CD4-positive, alpha-beta T cell treated with Interleukin-4 for 4 hours (primary cell): ENCODE measurements at regions not wholly inside any gene's neighbourhood (a gene's known extent, or its start where the extent isn't known, plus 50 kb on each side); places are given as distances from the start of the nearest gene placed in this dataset.
A peak's percentile ranks its signal among the peaks of the same experiment; 100 is the strongest.

Source experiments
- DNase-seq: peaks from one replicate; pipeline ENCODE4 v3.0.0-alpha.2; 2020

GRCh38 chr10:123578721-123579120, 87.4 kb upstream of the GPR26 start:
- DNase-seq, result no peak

GRCh38 chr10:123579675-123580074, 86.5 kb upstream of the GPR26 start:
- no peak for DNase-seq

- no peak for DNase-seq
These were observed 85.7 kb upstream of the GPR26 start for GRCh38 chr10:123580426-123580825.

GRCh38 chr10:123581656-123582055, 84.5 kb upstream of the GPR26 start:
- no peak for DNase-seq

- peak; percentile 51 for DNase-seq
These were observed 83.8 kb upstream of the GPR26 start for GRCh38 chr10:123582084-123582989.

GRCh38 chr10:123583639-123584418, 82.3 kb upstream of the GPR26 start:
- no peak for DNase-seq

GRCh38 chr10:123584419-123584775, 81.8 kb upstream of the GPR26 start:
- DNase-seq, result no peak

- no peak for DNase-seq
These were observed 80.4 kb upstream of the GPR26 start for GRCh38 chr10:123585477-123586445.

- no peak for DNase-seq
These were observed 79.0 kb upstream of the GPR26 start for GRCh38 chr10:123587110-123587509.

- no peak for DNase-seq
These were observed 77.7 kb upstream of the GPR26 start for GRCh38 chr10:123588386-123588914.

GRCh38 chr10:123595661-123596060, 70.5 kb upstream of the GPR26 start:
- no peak for DNase-seq

GRCh38 chr10:123597676-123598075, 68.5 kb upstream of the GPR26 start:
- no peak for DNase-seq

- DNase-seq, result no peak
These were observed 66.7 kb upstream of the GPR26 start for GRCh38 chr10:123599366-123599849.

GRCh38 chr10:123600177-123600576, 66.0 kb upstream of the GPR26 start:
- no peak for DNase-seq

- no peak for DNase-seq
These were observed 63.0 kb upstream of the GPR26 start for GRCh38 chr10:123603130-123603529.

- DNase-seq, result no peak
These were observed 61.6 kb upstream of the GPR26 start for GRCh38 chr10:123604506-123604905.

GRCh38 chr10:123606006-123606405, 60.1 kb upstream of the GPR26 start:
- DNase-seq, result no peak

GRCh38 chr10:123606955-123607354, 59.2 kb upstream of the GPR26 start:
- DNase-seq, result no peak

GRCh38 chr10:123607386-123607785, 58.8 kb upstream of the GPR26 start:
- DNase-seq, result no peak

- DNase-seq, result no peak
These were observed 58.1 kb upstream of the GPR26 start for GRCh38 chr10:123608047-123608446.

- no peak for DNase-seq
These were observed 54.9 kb upstream of the GPR26 start for GRCh38 chr10:123611243-123611642.

GRCh38 chr10:123611876-123612275, 54.3 kb upstream of the GPR26 start:
- no peak for DNase-seq
